Stimulated activated naive CD4-positive, alpha-beta T cell (primary cell): ENCODE measurements at regions not wholly inside any gene's neighbourhood (a gene's known extent, or its start where the extent isn't known, plus 50 kb on each side); places are given as distances from the start of the nearest gene placed in this dataset.
"Not testable (repeated sequence)": the region's sequence is repeated elsewhere in the genome, so short reads cannot be mapped to it uniquely, and the experiment has no call there.

ENCODE experiments used
- DNase-seq, 6 experiments: peaks; one replicate each; lab custom pipeline; 2025; lab: John Stamatoyannopoulos, UW

GRCh38 chr17:20842012-20842411 lies 200.8 kb downstream of the USP22 start:
- DNase-seq: not testable (repeated sequence)

GRCh38 chr17:20843261-20843660 lies 199.6 kb downstream of the USP22 start:
- not testable (repeated sequence) for DNase-seq

GRCh38 chr17:20843799-20844553 lies 198.8 kb downstream of the USP22 start:
- peak in 1 of 6 experiments; percentile 23 for DNase-seq

GRCh38 chr17:20848869-20849443 lies 193.9 kb downstream of the USP22 start:
- not testable (repeated sequence) for DNase-seq

GRCh38 chr17:20851591-20852238 lies 191.1 kb downstream of the USP22 start:
- DNase-seq: not testable (repeated sequence)

- peak in 1 of 6 experiments; percentile 39 for DNase-seq
These were observed 190.4 kb downstream of the USP22 start for GRCh38 chr17:20852239-20852989.

GRCh38 chr17:20852990-20853370 lies 189.8 kb downstream of the USP22 start:
- no peak for DNase-seq

- not testable (repeated sequence) for DNase-seq
These were observed 186.8 kb downstream of the USP22 start for GRCh38 chr17:20855910-20856470.

GRCh38 chr17:20866444-20867209 lies 176.2 kb downstream of the USP22 start:
- not testable (repeated sequence) for DNase-seq

- not testable (repeated sequence) for DNase-seq
These were observed 175.3 kb downstream of the USP22 start for GRCh38 chr17:20867436-20867937.

GRCh38 chr17:20867938-20868661 lies 174.7 kb downstream of the USP22 start:
- not testable (repeated sequence) for DNase-seq

GRCh38 chr17:20868662-20869007 lies 174.2 kb downstream of the USP22 start:
- not testable (repeated sequence) for DNase-seq

GRCh38 chr17:20873173-20873572 lies 169.6 kb downstream of the USP22 start:
- DNase-seq: not testable (repeated sequence)

- not testable (repeated sequence) for DNase-seq
These were observed 169.0 kb downstream of the USP22 start for GRCh38 chr17:20873688-20874328.

- not testable (repeated sequence) for DNase-seq
These were observed 165.4 kb downstream of the USP22 start for GRCh38 chr17:20877384-20877783.

GRCh38 chr17:20890338-20890737 lies 152.5 kb downstream of the USP22 start:
- DNase-seq: no peak

GRCh38 chr17:20895426-20895825 lies 147.4 kb downstream of the USP22 start:
- DNase-seq: not testable (repeated sequence)

GRCh38 chr17:20896153-20896649 lies 146.6 kb downstream of the USP22 start:
- peak; percentile 5 to 39 (median 30) for DNase-seq

- DNase-seq: not testable (repeated sequence)
These were observed 144.1 kb downstream of the USP22 start for GRCh38 chr17:20898726-20899125.

GRCh38 chr17:20902496-20902895 lies 140.3 kb downstream of the USP22 start:
- not testable (repeated sequence) for DNase-seq
